Anterior cingulate cortex (tissue), 58 donors: ENCODE measurements at regions not wholly inside any gene's neighbourhood (a gene's known extent, or its start where the extent isn't known, plus 50 kb on each side); places are given as distances from the start of the nearest gene placed in this dataset.
"Not testable (repeated sequence)": the region's sequence is repeated elsewhere in the genome, so short reads cannot be mapped to it uniquely, and the experiment has no call there.

ENCODE experiments used
- DNase-seq, 58 donors: peaks; one replicate each; lab custom pipeline; 2025; lab: John Stamatoyannopoulos, UW

DNA sequence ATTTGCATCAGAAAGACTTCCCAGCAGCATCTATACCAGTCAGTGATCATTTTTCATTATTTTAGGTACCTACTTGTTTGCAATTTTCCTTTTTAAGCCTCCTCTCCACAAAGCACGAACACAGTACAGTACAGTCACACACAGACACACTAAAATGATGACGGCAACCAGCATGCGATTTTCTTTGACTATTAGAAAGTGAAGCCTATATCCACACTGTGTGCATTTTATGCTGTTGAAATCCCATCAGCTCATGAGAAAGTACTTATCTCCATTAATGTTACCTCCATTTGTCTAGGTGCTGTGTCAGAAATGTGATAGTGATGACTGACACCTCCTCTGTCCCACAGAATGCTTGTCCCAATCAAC is 294.7 kb upstream of the MEIS2 start:
- DNase-seq: no peak

DNA sequence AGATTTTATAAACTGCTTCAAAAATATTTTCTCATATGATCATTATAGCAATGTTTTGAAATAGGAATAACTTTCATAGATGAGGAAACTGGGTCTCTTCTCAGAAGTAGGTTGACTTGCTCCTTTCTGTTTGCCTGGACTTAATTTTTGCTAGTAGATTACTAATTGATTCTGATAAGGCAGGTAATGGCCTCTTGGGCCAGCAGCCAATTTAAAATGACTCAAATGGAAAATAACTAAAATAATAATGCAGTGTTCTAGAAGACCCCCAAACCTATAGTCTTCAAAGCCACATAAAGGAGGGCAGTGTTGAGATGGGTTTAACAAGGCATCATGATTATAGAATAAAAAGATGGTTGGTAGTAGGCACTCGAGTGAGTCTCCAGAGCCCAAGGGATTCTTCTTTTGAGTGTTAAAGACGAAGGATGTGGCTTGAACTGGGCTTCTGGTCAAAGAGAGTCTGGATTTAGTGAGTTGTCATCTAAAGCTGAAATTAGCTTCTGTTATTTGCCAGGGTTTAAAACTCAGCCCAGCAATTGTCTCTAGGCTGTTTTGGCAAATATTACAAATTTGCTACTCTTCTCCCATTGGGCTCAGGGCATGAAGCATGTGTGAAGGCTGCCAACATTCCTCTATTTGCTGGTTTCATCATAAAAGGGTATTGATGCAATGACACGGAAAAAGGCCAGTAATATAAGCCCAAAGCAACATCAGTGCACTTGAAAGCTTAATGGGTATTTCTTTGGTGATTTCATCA is 297.1 kb upstream of the MEIS2 start:
- DNase-seq: no peak

DNA sequence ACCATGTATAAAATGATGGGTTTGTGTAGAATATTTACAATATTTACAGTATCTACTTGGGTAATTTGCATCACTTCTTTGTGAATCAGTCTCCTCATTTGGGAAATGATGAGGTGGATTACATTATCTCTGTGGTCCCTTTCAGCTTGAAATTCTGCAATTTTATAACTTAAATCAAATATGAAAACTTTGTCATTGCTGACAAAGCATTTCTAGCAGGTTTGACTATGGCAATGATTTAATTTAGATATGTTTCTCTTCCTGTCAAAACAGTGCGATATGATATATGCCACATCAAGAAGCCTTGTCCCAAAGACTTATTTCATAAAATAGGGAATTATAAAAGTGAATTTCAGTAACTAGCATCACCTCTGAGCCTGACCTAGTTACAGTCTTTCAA is 315.8 kb upstream of the MEIS2 start:
- DNase-seq: no peak

DNA sequence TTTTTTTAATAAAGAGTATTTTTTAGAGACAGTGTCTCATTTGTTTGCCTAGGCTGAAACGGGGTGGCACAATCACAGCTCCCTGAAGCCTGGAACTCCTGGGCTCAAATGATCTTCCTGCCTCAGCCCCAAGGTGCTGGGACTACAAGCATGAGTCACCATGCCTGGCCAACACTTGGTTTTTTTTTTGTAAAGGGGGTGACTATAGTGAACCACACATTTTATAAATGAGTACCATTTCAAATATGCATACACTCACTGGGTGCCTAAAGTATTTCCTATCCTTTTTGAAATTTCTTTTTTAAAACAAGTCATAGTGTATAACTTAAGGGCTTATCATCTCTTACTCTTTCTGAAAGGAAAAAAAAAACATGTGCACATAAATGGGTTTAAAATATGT is 325.2 kb upstream of the MEIS2 start:
- DNase-seq: no peak

DNA sequence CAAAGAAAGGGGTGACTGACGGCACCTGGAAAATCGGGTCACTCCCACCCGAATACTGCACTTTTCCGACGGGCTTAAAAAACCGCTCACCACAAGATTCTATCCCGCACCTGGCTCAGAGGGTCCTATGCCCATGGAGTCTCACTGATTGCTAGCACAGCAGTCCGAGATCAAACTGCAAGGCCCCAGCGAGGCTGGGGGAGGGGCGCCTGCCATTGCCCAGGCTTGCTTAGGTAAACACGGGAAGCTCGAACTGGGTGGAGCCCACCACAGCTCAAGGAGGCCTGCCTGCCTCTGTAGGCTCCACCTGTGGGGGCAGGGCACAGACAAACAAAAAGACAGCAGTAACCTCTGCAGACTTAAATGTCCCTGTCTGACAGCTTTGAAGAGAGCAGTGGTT is 327.0 kb upstream of the MEIS2 start:
- not testable (repeated sequence) for DNase-seq

DNA sequence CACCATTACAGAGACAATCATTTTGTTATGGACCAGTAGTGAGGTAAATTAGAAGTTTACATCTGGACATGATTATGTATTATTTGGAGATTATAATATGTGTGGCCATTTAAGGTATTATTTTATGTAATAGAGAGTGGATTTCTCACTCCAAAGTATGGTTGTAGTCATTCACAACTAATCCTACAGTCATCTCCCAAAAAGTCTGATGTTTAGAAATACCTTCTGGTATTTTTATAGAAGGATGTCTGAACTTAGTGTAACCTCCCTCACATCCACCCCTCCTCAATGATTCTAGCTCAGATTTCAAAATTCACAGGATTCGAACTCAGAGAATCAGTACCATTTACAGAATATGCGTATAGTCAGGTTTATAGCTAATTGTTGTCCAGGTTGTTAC is 346.6 kb upstream of the MEIS2 start:
- DNase-seq: no peak

DNA sequence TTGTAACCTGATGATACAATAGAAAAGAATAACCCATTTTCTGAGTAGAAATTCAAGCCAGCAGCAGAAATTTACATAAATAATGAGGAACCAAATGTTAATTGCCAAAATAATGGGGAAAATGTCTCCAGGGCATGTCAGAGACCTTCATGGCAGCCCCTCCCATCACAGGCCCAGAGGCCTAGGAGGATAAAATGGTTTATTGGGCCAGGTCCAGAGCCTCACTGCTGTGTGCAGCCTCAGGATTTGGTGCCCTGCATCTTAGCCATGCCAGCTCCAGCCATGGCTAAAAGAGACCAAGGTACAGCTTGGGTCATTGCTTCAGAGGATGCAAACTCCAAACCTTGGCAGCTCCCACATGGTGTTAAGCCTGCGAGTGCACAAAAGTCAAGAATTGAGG is 352.1 kb upstream of the MEIS2 start:
- DNase-seq: no peak

DNA sequence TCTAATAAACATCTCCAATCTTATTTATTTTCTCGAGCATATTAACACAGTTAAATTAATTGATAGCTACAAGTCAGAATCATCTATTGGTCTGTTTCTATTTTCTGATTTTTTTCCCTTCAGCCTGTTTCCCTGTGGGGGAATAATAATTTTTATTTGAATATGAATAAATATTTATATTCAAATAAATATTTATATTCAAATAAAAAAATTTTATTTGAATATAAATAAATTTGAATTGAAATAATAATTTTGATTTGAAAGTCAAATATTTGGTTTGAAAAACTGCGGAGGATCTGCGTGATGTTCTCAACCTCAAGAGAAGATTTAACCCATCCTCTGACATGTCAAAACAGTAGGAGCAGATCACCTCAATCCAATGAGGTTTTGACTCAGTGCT is 380.1 kb upstream of the MEIS2 start:
- DNase-seq: no peak

DNA sequence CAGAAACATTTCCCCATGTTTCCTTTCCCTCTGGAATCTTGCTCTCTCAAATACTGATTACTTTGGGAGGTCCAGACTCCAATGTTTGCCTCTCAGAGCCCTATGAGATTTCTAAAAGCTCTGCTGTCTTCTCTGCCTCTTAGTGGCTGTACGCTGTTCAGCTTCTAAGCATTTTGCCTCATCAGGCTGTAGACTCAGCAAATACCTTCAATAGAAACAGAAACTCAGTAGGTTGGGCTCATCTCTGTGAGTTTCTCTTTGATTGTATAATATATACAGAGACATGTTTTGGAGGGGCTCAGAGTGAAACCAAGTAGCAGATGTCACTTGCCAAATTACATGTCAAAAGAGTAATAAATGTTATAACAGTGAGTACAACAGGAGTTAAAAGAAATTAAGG is 380.8 kb upstream of the MEIS2 start:
- DNase-seq: no peak

DNA sequence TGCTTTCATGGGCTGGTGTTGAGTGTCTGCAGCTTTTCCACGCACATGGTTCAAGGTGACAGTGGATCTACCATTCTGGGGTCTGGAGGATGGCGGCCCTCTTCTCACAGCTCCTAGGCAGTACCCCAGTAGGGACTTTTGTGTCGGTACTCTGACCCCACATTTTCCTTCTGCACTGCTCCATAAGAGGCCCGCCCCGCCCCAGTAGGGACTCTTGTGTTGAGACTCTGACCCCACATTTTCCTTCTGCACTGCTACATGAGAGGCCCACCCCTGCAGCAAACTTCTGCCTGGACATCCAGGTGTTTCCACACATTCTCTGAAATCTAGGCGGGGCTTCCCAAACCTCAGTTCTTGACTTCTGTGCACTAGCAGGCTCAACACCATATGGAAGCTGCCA is 383.4 kb upstream of the MEIS2 start:
- DNase-seq: no peak

DNA sequence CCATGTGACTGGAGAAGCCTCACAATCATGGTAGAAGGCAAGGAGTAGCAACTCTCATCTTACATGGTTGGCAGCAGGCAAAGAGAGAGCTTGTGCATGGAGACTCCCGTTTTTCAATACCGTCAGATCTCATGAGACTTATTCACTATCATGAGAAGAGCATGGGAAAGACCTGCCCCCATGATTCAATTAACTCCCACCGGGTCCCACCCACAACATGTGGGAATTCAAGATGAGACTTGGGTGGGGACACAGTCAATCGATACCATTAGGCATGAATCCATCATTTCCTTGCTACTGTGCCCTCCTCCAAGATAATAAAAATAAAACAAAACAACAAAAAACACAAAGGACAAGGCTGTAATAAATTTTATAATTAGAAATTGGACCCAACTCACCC is 384.7 kb upstream of the MEIS2 start:
- no peak for DNase-seq

DNA sequence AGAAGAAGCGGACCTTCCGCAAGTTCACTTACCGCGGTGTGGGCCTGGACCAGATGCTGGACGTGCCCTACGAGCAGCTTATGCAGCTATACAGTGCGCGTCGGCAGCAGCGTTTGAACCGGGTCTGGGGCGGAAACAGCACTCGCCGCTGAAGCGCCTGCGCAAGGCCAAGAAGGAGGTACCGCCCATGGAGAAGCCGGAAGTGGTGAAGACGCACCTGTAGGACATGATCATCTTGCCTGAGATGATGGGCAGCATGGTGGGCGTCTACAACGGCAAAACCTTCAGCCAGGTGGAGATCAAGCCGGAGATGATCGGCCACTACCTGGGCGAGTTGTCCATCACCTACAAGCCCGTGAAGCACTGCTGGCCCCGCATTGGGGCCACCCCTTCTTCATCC is 390.4 kb upstream of the MEIS2 start:
- DNase-seq: no peak

DNA sequence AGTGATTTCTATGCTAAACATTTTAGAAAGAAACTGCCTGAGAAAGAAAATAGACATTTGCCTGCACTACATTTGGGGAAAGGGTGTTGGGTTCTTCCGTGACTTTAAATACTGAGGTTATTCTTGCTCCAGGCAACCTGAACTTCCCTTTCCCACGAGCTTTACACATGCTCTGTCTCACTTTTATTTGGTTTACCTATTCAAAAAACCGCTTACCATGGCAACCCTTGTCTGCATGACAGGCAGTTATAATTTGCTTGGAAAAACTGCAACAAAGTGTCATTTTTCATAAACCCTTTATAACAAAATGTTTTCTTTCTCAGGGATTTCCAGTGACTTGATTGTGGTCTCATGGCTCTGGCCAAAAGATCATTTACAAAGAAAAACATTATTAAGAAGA is 416.3 kb upstream of the MEIS2 start:
- DNase-seq: no peak

DNA sequence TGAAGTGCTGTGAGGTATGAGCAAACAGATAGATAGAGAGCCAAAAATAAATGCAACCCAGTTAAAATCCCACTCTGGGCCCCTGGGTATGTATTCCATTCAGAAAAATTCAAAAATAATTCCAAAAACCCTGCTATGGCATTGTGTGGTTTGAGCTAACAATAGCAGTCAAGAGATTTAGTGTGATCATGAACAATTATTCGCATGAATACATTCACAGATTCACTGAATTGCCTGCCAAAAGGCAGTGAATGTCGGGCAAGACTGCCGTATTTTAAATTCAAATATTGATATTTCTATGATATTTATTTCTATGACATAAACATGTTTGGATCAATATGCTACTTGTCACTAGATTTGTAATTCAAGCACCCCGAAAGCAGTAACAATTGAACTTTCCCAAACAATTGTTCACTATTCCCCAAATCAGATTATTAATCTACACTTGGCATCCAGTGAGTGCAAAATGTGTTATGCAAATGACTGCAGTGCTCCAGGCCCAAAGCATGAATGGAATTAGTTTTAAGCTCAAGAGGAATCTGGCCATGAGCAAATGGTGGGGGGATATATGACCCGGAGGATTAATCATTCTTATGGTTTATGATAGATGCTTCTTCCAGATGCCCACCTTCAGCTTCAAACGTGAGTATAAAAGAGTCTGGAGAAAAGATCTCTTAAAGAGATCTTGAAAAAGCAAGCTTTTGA is 417.0 kb upstream of the MEIS2 start:
- DNase-seq: no peak

DNA sequence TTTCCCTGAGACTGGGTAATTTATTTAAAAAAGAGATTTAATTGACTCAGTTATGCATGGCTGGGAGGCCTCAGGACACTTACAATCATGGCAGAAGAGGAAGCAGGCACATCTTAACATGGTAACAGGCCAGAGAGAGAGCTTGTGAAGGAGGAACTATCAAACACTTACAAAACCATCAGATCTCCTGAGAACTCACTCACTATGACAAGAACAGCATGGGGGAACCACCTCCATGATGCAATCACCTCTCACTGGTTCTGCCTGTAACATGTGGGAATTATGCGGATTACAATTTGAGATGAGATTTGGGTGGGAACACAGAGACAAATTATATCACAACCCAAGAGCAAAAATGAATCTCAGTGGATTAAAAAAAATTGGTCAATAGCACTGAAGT is 416.0 kb upstream of the TMCO5A start:
- no peak for DNase-seq

DNA sequence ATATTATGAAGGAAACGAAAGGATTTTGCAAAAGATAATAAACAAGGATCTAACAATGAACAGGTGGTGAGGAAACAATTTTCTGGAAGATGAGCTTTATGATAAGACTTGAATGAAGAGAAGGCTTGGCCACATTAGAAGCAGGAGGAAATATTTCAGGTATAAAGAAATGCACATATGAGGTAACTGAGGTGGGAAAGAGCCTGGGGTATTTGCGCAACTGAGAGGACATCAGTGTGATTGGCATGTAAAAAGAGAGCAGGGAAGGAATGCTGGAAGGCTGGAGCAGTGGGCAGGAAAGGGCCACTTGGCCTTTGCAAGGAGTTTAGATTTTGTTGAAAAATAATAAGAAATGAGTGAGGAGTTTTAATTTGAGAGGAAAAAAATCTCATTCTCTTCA is 414.4 kb upstream of the TMCO5A start:
- DNase-seq: no peak

DNA sequence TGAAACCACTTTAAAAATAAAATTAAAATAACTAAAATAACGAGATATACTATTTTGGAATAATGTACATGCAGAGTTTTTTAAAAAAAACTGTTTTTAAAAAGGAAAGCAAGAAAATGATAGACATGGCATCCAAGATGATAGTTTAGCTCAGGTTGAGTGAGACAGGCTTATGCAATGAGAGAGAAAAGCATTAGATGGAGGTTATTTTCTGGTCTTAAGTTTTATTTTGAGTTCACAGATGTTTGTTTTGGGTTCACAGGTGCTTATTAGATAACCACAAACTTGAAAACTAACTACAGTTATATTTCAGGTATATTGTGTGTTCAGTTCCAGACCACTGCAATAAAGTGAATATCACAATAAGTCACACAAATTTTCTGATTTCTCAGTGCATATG is 413.6 kb upstream of the TMCO5A start:
- DNase-seq: no peak

DNA sequence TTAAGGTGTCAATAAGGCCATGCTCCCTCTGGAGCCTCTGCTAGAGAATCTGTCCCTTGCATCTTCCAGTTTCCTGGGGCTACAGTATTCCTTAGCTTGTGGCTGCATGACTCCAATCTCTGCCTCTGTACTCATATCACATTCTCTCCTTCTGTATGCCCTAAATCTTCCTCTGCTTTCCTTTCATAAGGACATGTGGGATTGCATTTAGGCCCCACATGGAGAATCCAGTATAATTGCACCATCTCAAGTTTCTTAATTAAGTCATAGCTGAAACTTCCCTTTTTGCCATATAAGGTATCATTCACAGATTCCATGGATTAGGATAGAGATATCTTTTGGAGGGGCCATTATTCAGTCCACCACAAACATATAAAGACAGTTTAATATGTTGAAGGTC is 409.8 kb upstream of the TMCO5A start:
- DNase-seq: no peak

DNA sequence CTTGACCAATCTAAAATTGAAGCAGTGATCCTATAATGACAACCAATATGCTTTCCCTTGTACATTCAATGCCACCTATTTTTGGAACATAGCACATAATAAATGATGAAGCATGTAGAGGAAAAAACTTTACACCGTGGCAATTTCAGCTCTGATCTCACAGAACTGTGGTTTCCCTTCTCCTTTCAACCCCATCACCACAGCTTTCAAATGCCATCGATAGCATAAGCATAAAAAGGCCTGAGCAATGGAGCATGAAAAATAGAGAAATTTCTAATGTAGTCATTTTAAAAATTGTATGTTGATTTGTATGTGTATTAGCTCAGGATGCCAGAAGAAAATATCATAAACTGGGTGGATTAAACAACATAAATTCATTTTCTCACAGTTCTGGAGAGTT is 406.0 kb upstream of the TMCO5A start:
- no peak for DNase-seq

DNA sequence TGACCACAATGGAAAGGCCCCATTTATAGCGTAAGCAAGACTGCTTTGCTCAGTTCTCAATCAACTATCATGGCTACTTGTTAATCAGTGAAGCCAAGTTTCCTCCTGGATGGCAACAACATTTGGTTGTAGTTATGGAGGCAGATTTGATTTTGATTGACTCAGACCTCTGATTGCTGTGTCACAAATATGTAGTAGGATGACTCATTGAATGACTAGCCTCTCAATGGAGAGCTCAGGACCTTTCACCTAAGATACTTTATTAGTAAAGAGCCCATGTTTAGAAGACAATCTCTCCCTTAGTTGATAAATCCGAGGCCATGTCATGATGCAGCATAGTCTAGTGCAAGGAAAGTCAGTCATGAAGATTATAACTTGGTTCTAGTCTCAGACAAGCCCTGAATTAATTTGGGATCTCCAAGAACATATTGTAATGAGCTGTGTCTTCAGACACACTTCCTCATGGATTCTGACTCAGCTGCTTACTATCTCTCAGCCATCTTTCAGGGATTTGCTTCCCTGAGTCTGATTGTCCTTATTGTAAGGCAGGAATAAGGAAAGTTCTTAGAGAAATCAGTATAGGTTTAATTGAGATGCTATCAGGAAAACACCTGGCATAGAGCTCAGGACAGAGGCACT is 397.4 kb upstream of the TMCO5A start:
- DNase-seq: no peak

DNA sequence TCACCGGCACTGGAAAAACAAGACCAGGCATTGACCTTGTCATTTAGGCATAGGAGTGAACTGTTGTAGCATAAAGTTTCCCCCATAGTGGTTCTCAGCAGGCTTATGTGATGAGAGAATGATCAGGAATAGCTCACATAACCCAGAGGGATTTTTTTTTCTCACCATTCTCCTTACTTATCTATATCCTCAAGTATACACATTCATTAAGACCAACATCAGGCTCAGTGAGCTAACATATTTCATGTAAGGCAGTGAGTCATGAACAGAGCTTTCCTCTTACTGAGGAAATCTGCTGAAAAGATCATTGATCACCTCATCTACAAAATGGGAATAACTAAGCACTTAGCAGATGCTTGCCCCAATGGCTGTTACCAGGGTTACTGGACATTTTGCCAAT is 396.6 kb upstream of the TMCO5A start:
- no peak for DNase-seq

DNA sequence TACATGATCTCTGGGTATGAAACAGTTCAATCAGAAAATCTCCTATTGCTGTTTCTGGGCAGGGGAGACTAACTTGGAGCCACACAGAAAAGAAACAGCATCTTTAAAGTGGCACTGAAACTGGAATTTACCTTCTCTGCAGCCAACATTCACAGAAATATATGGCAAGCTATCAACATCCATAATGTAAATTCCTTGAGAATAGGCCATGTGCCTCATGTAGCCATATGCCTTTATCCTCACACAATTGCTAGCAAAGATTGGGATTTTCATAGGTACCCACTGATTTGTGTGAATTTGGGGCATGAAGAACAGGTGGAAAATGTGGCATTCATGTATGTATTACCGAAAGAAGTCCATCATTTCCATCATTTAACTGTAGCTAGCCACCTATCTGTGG is 386.3 kb upstream of the TMCO5A start:
- no peak for DNase-seq
